Epithelial cell of esophagus (primary cell): ENCODE measurements at regions not wholly inside any gene's neighbourhood (a gene's known extent, or its start where the extent isn't known, plus 50 kb on each side); places are given as distances from the start of the nearest gene placed in this dataset.

Experiments used
- DNase-seq: peaks from one replicate; pipeline ENCODE4 v3.0.0; 2010; ENCODE audit warnings: low read depth
- H3K4me3 ChIP-seq: 2 replicates; pipeline ENCODE4 v1.5.1; 2011; ENCODE audit warnings: mild to moderate bottlenecking, low read length, control low read depth
- TF ChIP-seq, protein P1 (sequence below): IDR thresholded peaks from 2 replicates; pipeline ENCODE4 v1.5.1; 2011; ENCODE audit warnings: low read depth, mild to moderate bottlenecking, low read length, control low read depth, inconsistent platforms; ENCODE audit not compliant: insufficient read depth; ENCODE audit errors: missing control alignments

- TF ChIP-seq, protein P1, sequence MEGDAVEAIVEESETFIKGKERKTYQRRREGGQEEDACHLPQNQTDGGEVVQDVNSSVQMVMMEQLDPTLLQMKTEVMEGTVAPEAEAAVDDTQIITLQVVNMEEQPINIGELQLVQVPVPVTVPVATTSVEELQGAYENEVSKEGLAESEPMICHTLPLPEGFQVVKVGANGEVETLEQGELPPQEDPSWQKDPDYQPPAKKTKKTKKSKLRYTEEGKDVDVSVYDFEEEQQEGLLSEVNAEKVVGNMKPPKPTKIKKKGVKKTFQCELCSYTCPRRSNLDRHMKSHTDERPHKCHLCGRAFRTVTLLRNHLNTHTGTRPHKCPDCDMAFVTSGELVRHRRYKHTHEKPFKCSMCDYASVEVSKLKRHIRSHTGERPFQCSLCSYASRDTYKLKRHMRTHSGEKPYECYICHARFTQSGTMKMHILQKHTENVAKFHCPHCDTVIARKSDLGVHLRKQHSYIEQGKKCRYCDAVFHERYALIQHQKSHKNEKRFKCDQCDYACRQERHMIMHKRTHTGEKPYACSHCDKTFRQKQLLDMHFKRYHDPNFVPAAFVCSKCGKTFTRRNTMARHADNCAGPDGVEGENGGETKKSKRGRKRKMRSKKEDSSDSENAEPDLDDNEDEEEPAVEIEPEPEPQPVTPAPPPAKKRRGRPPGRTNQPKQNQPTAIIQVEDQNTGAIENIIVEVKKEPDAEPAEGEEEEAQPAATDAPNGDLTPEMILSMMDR: no peak
- no peak overlapping the region for H3K4me3 ChIP-seq
- no peak for DNase-seq
Measured at GRCh38 chr17:63364944-63365343, 81.2 kb downstream of the CYB561 start.

DNA sequence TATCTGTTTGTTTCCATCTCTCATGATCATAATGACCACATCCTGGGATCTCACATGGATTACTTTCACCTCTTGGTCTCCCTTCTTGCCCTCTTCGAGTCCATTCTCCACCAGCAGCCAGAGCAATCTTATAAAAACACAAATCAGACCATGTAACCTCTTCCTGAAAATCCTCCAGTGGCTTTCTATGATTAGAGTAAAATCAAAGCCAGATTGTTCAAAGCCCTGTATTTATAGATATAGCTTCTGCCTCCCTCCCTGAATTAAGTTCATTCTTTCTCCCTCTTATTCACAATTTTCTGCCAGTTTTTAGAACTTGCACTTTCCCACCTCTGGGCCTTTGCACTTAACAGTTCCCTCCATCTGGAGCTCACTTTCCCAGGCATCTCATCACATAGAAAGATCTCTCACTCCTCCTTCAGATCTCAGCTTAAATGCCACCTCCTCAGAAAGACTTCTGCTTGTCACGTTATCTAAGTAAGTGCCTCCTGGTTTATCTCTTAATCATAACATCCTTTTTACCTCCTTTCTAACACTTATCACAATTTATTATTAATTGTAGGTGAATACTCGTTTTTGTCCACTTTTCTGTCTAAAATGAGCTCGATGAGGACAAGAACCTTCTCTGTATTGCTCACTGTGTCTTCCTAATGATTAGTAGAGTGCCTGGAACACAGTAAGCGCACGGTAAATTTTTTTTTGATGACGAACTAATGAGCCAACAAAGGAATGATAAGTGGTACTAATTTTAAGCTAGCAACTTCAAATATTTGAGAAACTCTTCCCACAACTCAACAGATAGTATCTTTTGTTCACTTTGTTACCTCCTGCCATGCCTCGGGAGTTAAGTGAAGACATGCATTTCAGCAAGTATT lies 80.5 kb downstream of the CYB561 start:
- DNase-seq: no peak
- H3K4me3 ChIP-seq: no peak overlapping the region
- TF ChIP-seq, protein P1: no peak

- no peak overlapping the region for H3K4me3 ChIP-seq
- TF ChIP-seq, protein P1: no peak
- DNase-seq: no peak
Measured at GRCh38 chr17:63366241-63366566, 79.9 kb downstream of the CYB561 start.

DNA sequence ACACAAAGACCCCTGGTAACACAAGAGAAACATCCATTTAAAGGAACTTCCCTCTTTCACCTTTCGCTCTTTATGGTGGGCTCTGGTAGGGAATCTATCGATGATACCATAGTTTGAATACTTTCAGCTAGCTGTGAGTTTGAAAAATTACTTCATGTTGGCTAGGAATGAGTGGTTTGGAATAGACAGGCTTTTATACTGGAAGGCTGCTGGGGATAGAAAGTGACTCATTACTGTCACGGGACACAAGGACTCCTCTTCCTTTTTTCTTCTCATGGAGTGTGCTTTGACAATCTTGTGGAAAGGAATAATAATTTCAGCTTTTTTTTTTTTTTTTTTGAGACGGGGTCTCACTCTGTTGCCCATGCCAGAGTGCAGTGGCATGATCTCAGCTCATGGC lies 76.9 kb downstream of the CYB561 start:
- peak; percentile 8 for DNase-seq
- TF ChIP-seq, protein P1: no peak
- no peak overlapping the region for H3K4me3 ChIP-seq

DNA sequence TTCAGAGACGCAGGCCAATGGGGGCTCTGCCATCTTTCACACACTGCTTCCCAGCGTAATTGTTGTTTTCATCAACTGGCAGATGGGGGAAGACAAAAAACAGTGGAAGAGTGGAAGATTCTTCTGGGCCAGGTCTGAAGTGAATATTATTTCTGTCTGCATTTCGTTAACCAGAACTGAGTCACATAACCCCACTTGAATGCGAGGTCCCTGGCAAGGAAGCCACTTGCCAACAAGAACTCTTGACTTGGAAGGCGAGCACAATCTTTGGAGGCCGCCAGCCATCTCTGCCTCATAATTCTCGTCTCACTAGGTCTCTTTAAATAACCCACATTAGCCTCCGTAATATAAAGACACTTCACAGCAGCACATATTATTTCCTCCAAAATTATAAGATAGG lies 75.4 kb downstream of the CYB561 start:
- no peak overlapping the region for H3K4me3 ChIP-seq
- DNase-seq: no peak
- TF ChIP-seq, protein P1: no peak

DNA sequence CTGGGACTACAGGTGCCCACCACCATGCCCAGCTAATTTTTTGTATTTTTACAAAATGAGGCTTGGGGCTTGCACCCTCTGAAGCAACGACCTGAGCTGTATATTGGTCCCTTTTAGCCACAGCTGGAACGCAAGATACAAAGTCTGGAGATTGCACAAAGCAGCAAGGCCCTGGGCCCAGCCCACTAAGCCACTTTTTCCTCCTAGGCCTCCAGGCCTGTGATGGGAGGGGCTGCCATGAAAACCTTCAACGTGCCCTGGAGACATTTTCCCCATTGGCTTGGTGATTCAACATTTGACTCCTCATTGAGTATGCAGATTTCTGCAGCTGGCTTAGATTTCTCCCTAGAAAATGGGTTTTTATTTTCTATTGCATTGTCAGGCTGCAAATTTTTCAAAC lies 69.2 kb downstream of the CYB561 start:
- TF ChIP-seq, protein P1: no peak
- DNase-seq: peak; percentile 13
- no peak overlapping the region for H3K4me3 ChIP-seq
